ENCODE measurements at regions not wholly inside any gene's neighbourhood (a gene's known extent, or its start where the extent isn't known, plus 50 kb on each side); places are given as distances from the start of the nearest gene placed in this dataset.
"Not testable (repeated sequence)": the region's sequence is repeated elsewhere in the genome, so short reads cannot be mapped to it uniquely, and the experiment has no call there.

DNA sequence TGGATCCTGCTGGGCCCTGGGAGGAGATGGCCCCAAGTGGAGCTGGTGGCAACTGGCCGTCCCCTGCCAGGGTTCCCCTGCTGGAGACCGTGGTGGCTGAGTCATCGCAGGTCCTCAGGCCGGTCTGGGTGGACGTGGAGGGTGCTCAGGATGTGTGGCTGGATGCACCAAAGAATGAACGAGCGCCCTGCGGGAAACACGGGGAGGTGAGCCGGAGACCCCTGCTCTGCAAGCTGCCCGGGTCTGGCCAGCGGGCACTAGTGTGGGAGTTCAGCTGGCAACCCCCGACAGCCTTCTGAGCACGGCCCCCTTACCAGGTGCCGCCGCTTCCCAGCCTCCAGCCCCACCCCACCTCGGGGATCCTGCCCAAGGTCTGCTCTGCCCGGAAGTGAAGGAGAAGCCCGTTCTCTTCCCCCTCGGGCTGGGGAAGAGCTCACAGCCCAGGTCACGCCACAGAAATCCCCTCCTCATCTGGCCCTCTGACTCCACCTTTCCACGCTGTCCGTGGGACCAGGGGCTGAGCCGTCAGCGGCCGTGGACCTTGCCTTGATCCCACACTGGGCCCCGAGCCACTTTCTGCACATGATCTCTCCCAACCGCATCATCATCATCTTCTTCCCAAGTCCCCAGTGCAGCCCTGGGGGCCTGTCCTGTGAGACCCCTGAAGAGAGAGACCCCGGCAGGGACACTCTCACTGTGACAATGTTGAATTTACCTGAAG lies 165.5 kb downstream of the KIF26A start:
- DNase-seq (ENCODE audit: low read depth in 1 of 2, low spot score in 1 of 2), result no peak

DNA sequence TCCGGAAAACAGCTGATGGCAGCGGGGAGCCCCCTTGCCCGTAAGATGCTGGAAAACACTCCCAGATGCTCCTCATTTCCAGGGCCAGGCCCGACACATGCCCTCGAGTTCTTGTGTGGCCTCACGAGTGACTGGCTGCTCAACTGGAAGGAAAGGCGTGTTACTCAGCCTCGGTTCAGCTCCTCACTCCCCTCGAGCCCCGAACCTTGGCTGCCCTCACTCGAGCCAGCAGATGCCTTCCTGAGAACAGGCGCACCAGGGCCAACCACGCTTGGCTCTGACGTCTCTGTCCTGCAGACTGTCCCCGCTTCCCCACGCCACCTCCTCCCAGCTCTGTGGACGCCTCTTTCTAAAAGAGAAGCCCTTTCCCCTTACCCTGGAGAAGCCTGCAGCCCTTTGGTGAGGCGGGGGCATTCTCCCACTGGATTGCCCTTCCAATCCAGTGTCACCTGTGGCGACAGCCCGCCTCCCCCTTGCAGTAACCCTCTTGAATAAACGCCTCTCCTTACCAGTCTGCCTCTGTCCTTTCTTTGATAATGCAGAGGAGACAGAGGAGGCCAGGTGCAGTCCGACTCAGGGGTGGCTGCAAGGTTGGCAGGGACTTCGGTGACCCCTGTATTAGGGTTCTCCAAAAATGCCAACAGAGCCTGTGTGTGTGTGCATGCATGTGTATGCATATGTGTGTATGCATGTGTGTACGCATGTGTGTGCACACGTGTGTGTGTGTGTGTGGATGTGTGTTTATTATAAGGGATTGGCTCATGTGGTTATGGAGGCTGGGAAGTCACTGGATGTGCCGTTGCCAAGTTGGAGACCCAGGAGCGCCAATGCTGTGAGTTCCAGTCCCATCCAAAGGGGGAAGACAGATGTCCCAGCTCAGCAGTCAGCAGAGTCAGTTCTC lies 166.3 kb downstream of the KIF26A start:
- DNase-seq (ENCODE audit: low read depth in 1 of 2, low spot score in 1 of 2), result no peak

DNA sequence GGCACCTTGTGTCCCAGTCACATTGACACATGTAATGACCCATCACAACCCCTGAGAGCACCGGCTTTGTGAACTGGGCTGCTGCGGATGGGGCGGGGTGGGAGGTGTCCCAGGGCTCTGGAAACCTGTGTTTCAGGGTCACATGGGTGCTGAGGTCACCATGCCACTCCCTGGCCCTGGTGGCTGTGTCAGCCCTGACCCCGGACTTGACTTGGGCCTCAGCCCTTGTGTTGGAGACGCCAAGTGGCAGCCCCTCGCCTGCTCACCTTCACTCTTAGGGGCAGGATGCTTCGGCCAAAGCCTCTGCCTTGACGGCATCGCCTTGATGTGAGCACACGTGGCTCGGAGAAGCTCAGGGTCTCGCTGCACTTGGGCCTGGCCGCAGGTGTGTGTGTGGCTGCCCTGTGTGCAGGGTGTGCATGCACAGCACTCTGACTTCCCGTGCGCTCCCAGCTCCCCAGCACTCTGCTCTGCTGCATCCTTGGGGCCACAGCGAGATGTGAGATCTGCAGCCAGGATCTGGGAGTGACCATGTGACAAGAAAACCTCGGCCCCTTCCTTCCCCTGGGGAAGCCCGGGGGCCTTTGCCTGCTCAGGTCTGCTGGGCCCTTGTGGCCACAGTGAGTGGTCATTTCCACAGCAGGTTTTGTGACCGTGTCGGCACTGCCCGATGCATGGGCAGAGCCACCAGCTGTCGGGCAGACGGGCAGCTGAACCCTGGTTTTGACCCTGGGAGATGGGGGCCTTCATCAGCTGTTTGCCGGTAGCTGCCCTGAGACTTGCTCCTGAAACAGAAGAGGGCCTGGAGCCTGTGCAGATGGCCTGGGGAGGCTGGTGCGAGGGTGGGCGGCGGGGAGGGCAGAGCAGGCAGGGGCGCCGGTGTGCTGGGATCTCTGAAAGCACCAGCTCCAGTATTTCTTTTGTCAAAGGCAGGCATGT lies 167.4 kb downstream of the KIF26A start:
- no peak for DNase-seq (ENCODE audit: low read depth in 1 of 2, low spot score in 1 of 2)

DNA sequence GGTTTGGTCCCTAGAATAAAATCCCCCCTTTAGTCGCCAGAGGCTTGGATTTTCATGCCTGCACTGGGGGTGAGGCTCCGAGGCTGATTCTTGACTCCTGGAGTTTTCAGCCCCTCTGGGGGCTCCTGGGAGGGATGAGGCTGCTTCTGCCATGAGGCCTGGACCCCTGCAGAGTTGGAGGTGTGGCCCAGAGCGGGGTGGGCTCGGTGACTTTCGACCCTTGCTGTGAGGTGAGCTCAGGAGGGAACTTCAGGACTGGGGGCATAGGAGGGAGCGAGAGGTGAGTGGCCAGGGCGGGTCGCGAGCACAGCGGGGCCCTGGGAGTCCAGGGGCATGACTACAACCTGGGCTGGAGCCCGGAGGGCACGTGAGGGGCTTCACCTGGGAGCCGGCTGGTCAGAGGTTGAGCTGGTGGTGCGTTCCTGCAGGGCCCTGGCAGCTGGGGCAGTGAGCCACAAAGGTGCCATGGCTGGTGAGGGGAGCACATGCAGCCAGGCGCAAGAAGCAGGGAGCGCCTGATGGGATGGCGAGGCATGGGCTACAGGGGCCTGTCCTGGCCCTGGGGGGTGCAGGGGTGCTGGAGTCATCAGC lies 168.2 kb downstream of the KIF26A start:
- DNase-seq (ENCODE audit: low read depth in 1 of 2, low spot score in 1 of 2), result no peak

DNA sequence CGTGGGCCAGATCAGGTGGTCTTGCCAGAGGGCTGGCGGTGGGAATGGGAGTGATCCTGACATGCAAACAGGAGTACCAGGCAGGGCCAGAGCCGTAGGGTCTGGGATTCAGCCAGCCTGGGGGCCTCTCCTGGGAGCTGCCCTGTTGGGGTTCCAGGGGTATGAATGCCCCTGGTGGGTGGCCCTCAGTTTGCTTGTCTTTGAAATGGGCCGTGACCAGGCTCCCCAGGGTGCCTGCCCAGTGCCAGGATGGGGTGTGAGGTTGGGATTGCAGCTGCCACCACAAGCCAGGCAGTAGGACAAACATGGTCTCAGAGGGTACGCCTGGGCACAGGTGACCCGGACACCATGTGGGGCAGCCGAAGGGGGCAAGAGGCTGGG lies 168.8 kb downstream of the KIF26A start:
- DNase-seq (ENCODE audit: low read depth in 1 of 2, low spot score in 1 of 2), result no peak

DNA sequence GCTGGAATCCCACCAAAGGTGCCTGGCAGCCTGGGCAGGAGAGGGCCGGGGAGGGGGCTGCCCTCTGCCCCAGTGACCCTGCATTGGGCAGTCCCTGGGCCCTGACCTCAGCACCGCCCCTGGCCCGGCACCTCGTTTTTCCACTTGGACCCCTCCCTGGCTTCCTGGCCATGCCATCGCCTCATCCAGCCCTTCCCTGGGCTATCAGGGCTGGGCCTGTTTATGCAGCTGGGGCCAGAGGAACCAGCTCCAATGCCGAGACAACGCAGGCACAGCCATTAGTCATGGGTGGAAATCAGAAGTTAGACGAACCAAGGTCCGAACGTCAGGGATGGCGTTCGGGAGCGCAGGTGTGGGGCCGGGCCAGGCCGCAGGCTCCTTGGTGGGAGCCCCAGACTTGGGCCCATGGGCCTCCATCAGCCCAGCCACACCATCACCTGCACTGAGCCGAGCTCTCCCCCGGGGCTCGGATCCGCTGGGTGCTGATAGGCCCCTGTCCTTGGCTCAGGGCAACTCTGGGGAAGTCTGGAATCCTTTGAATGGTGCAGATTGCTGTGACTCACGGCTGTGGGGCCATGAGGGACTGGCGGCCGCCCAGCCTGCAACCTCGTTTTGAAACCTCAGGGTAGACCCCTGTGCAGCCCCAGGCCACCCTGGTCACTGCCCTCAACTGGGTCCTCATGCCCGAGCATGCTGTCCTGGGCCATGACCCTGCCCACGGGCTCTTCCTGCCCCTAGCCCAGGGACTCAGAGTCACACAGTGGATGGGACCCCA lies 169.4 kb downstream of the KIF26A start:
- DNase-seq (ENCODE audit: low read depth in 1 of 2, low spot score in 1 of 2), result no peak

DNA sequence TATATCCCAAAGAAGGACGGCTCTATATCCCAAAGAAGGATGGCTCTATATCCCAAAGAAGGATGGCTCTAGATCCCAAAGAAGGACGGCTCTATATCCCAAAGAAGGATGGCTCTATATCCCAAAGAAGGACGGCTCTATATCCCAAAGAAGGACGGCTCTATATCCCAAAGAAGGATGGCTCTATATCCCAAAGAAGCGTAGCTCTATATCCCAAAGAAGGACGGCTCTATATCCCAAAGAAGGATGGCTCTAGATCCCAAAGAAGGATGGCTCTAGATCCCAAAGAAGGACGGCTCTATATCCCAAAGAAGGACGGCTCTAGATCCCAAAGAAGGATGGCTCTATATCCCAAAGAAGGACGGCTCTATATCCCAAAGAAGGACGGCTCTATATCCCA lies 170.1 kb downstream of the KIF26A start:
- not testable (repeated sequence) for DNase-seq (ENCODE audit: low read depth in 1 of 2, low spot score in 1 of 2)

DNA sequence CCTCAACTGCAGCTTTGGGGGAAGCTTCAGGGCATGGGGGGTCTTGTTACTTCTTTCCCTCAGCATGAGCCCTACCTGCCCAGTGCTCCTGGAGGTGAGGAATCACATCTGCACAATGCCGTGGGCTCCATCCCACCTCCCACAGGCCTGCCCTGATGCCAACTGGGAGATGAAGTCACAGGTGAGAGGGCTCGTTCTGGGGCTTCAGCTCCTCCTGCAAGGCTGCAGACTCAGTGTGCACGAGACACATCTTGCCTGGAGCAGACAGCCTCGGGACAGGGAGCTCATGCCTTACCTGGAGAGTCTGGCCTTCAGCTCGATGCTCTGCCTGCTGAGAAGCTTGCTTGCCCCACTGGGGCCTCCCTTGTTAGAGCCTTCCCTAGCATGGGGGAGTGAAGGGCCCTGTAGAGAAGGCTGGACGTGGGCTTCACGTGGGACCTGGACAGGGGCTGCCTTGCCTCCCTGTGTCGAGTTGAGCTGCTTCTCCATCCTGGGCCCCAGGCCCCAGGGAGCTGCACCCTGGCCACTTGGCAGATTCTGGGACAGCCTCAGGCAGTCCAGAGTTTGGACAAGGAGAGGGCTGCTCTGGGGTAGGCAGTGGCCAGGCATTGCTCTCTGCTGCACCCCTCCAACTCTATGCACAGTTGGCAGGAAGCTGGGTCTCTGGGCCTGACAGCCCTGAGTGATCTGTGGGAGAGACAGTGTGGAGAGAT lies 171.4 kb downstream of the KIF26A start:
- no peak for DNase-seq (ENCODE audit: low read depth in 1 of 2, low spot score in 1 of 2)

DNA sequence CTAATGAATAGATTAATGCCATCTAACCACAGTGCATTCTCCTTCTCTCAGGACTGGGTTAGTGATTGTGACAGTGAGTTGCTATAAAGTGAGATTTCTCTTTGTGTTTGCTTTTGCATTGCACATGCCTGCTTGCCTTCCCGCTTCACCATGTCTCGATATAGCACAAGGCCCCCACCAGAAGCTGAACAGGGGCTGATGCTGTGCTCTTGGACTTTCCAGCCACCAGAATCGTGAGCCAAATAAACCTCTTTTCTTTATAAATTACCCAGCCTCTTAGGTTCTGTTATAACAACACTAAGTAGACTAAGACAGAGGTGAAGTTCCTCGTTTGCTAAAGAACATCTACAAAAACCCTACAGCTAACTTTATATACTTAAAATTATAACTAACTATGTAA lies 173.0 kb downstream of the KIF26A start:
- no peak for DNase-seq (ENCODE audit: low read depth in 1 of 2, low spot score in 1 of 2)

DNA sequence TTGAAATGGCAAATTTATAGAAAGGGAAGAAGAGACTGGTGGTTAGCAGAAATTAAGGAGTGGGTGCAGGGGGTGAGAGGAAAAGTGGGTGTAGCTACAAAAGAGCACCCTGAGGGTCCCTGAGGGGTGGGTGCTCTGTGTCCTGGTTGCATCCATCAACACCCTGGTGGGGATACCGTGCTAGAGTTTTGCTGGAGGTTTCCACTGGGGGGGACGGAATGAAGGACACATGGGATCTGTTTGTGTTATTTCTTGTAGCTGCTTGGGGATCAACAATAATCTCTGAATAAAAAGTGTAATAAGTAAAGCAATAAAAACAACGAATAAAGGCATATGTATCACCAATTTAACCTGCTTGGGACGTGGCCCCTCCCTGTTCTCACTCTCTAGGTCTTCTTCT lies 175.3 kb downstream of the KIF26A start:
- DNase-seq (ENCODE audit: low read depth in 1 of 2, low spot score in 1 of 2), result no peak

DNA sequence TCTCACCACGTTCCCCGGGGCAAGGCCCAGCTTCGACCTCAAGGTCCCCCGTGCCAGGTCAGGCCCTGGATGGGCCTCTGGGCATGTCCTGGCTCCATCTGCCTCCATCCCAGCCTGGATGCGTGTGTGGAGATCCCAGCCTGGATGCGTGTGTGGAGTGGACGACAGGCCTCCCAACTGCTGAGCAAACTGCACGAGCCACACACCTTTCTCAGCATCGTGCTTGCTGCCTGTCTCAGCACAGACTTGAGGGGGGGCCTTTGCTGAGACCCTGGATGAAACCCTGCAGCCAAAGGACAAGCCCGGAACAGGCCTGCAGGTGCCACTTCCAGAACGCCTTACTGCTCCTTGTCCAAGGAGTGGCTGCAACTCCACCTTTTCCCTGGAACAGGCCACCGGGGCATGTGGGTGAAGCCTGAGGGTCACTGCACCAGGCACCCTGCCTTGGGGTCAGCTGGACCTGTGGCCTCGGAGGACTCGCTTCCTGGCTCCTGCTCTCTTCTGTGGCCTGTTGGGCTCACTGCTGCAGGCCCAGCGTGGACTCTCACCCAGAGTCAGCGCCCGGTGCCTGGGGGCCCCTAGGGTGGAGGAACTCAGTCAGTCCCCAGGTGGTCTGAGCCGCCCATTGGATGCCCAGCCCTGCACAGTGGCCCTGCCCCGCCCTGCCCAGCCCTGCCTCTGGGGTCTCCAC lies 176.0 kb downstream of the KIF26A start:
- DNase-seq (ENCODE audit: low read depth in 1 of 2, low spot score in 1 of 2), result no peak

DNA sequence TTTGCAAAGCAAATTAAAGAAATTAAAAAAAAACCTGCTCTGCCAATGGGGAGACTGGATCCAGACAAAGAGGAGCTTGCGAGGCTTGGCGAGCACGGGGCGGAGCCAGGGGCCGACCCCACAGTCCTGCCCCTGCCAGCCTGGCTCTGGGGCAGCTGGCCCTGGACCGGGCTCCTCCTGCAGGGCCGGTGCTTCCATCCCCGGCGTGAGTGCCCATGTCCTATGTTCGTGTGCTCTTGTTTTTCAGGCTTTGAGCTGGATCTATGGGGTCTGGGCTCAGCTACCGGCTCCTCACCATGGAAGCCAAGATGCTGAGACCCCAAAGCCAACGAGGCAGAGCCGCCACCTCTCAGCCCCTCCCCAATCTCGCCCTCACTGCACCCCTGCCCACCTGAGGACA lies 176.8 kb downstream of the KIF26A start:
- DNase-seq (ENCODE audit: low read depth in 1 of 2, low spot score in 1 of 2), result no peak

DNA sequence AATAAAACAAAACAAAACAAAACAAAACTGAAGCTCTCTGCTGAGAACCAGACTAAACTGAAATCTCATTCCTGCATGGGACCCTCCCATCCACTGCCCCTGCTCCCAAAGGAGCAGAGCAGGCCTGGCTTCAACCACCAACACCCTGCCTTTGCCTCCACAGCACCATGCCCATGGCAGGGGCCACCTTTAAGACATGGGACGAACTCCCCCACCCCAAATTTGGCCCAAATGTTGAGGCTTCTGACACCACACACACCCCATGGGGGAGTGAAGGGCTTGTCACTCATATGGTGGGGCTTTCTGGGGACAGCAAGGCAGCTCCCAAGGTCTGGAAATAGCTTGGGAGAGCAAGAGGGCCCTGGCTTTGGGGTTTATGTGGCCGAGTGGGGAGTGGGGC lies 177.2 kb downstream of the KIF26A start:
- DNase-seq (ENCODE audit: low read depth in 1 of 2, low spot score in 1 of 2), result no peak

DNA sequence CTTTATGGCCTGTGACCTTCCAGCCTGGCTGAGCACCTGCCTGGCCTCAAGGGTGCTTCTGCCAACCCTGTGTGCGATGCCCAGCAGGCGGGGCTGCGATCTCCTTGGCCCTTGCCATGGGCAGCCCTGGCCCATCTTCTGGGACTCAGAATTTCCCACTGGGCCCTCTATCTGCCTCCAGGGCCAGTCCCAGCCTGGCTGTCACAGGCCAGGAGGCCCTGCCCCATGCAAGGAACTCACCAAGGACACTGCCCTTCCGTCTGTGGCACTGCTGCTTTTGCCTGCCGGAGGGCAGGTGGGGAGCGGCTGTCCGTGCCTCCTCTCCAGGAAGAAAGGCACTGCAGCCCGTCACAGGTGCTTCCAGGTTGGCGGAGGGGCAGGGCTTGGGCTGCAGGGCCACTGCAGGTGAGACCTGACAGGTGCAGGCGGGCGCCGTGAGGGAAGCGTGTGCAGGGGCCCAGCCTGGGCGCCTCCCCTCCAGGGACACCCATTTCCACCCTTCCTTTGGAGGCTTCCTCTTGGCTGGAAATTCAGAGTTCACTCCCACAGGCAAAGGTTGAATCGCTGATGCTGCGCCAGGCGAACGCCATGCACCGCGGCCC lies 177.8 kb downstream of the KIF26A start:
- DNase-seq (ENCODE audit: low read depth in 1 of 2, low spot score in 1 of 2), result no peak

DNA sequence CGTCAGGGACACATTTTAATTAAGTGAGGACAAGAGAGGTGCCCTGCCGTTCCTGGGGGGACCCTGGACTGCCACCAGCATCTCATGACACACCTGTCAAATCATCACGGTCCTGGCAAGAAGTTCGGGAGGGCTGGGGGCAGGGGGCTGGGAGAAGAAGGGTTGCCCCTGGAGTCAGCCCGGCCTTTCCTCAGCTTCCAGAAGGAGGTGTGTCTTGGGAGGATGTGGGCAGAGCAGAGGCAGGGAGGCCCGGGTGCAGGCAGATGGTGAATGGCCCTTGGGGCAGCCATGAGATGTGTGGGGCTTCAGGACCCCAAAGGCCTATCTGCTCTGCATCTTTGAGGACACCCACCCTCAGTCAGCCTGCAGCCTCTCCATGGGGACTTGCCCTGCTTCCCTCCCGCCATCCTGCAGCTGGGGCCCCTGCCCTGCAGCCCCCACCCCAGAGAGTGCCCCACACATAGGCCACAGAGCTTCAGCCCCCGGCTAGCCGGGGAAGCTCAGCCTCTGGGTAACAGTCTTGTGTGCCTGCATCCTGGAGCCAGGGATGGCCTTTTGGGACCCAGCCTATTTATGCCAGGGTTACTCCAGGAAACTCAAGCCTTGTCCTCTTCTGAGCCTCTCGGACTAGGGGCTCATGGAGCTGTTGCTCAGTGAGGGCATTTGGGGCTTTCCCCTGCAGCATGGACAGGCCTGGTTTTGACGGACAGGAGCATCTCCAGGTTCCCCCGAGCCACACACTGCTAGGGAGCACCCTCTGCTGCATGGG lies 178.5 kb downstream of the KIF26A start:
- DNase-seq (ENCODE audit: low read depth in 1 of 2, low spot score in 1 of 2), result no peak

DNA sequence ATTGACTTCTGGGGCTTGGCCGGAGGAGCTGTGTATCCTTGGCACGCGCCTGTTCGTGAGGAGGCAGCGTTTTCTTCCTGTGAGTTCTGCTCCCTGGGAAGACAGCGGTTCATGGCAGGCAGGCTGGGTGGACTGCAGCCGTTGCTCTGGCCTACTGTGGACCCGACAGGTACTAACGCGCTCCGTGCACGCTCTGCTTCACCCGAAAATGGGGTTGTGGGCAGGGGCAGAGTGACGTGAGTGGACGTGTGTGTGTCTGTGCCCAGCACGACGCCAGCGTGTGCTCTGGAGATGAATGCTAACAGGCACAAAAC lies 179.1 kb downstream of the KIF26A start:
- no peak for DNase-seq (ENCODE audit: low read depth in 1 of 2, low spot score in 1 of 2)

DNA sequence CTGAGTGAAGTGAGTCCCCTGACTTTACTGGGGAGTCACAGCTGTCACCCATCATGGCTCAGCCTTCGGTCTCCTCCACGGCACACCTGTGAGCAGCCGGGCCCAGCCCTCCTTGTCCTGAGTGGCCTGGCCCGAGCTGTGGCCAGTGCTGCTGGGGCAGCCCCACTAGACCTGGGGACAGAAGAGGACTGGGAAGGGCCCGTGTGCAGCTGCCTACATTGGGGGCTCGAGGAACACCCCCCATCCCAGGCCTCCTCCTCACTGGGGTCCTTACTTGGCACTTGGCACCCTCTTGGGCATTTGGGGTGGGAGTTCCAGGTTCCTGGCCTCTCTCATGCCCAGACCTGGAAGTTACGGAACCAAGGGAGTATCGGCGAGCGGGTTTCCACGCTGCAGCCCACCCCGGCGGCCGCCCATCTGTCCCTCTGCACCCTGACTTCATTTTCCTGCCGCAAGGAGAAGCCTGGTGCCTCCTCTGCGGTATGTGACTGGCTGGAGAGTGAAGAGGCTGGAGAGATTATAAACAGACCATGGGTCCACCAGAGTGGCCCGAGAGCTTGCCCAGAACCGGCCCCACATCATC lies 179.7 kb downstream of the KIF26A start:
- DNase-seq (ENCODE audit: low read depth in 1 of 2, low spot score in 1 of 2), result no peak

Data from activated CD4-positive, alpha-beta T cell treated with anti-CD3 and anti-CD28 coated beads, Interleukin-2, amount 50 U/mL, for 24 hours (primary cell).